Type B pancreatic cell (in vitro differentiated cells): ENCODE measurements at regions not wholly inside any gene's neighbourhood (a gene's known extent, or its start where the extent isn't known, plus 50 kb on each side); places are given as distances from the start of the nearest gene placed in this dataset.

Experiments used
- DNase-seq: peaks from one replicate; pipeline ENCODE4 v3.0.0; 2021; ENCODE audit warnings: mixed read lengths; ENCODE audit not compliant: unreplicated experiment; ENCODE audit errors: extremely low spot score
- H3K27ac Mint-ChIP-seq: 2 replicates; pipeline ENCODE4 v1.8.0; 2021; ENCODE audit warnings: mild to moderate bottlenecking, mixed read lengths
- H3K27me3 Mint-ChIP-seq: 2 replicates; pipeline ENCODE4 v1.8.0; 2021; ENCODE audit warnings: mixed read lengths
- H3K36me3 Mint-ChIP-seq: 2 replicates; pipeline ENCODE4 v1.8.0; 2021; ENCODE audit warnings: mixed read lengths
- H3K4me1 Mint-ChIP-seq: one replicate; pipeline ENCODE4 v1.8.0; 2021; ENCODE audit warnings: mixed read lengths; ENCODE audit not compliant: unreplicated experiment
- H3K4me3 Mint-ChIP-seq: 2 replicates; pipeline ENCODE4 v1.8.0; 2021; ENCODE audit warnings: mild to moderate bottlenecking, mixed read lengths
- H3K9me3 Mint-ChIP-seq: 2 replicates; pipeline ENCODE4 v1.8.0; 2021; ENCODE audit warnings: mixed read lengths
- CTCF ChIP-seq: fragments of 200-600 bp; sonication (generic); conservative IDR thresholded peaks from 2 replicates; pipeline ENCODE4 v1.5.0; 2021; ENCODE audit warnings: antibody characterized with exemption, mild to moderate bottlenecking

GRCh38 chr18:53935399-53935798 lies 289.1 kb downstream of the MBD2 start:
- Mint-ChIP-seq H3K4me3 (no peak overlapping the region), H3K27me3 (no peaks in the 10 kb centered on the region), H3K36me3 (no peaks in the 10 kb centered on the region), H3K4me1 (no peaks in the 10 kb centered on the region), H3K27ac (no peak overlapping the region), H3K9me3 (no peaks in the 10 kb centered on the region)
- DNase-seq: no peak
- no peak for TF ChIP-seq CTCF

GRCh38 chr18:53920312-53921075 lies 304.0 kb downstream of the MBD2 start:
- DNase-seq: no peak
- H3K27ac Mint-ChIP-seq: no peak overlapping the region
- H3K36me3 Mint-ChIP-seq: no peaks in the 10 kb centered on the region
- H3K4me1 Mint-ChIP-seq: no peaks in the 10 kb centered on the region
- H3K4me3 Mint-ChIP-seq: no peak overlapping the region
- TF ChIP-seq CTCF: no peak
- no peaks in the 10 kb centered on the region for H3K9me3 Mint-ChIP-seq
- H3K27me3 Mint-ChIP-seq: no peaks in the 10 kb centered on the region

- Mint-ChIP-seq H3K4me3 (no peak overlapping the region), H3K27ac (no peak overlapping the region), H3K9me3 (no peaks in the 10 kb centered on the region), H3K36me3 (no peaks in the 10 kb centered on the region), H3K27me3 (no peaks in the 10 kb centered on the region), H3K4me1 (no peaks in the 10 kb centered on the region)
- DNase-seq: no peak
- no peak for TF ChIP-seq CTCF
Observed at GRCh38 chr18:53918091-53918490, 306.4 kb downstream of the MBD2 start.

GRCh38 chr18:53911200-53911599 lies 313.3 kb downstream of the MBD2 start:
- no peaks in the 10 kb centered on the region for H3K36me3 Mint-ChIP-seq
- H3K27me3 Mint-ChIP-seq: no peaks in the 10 kb centered on the region
- H3K4me1 Mint-ChIP-seq: no peaks in the 10 kb centered on the region
- no peak for DNase-seq
- H3K9me3 Mint-ChIP-seq: no peaks in the 10 kb centered on the region
- H3K4me3 Mint-ChIP-seq: no peak overlapping the region
- H3K27ac Mint-ChIP-seq: no peak overlapping the region
- no peak for TF ChIP-seq CTCF

GRCh38 chr18:53909668-53910067 lies 314.8 kb downstream of the MBD2 start:
- no peak overlapping the region for H3K27ac Mint-ChIP-seq
- H3K27me3 Mint-ChIP-seq: peaks cover under 1% of the 10 kb centered on the region
- no peak overlapping the region for H3K4me3 Mint-ChIP-seq
- no peak for DNase-seq
- no peak for TF ChIP-seq CTCF
- H3K36me3 Mint-ChIP-seq: no peaks in the 10 kb centered on the region
- H3K4me1 Mint-ChIP-seq: no peaks in the 10 kb centered on the region
- no peaks in the 10 kb centered on the region for H3K9me3 Mint-ChIP-seq
